Ishikawa (cell line): ENCODE measurements at regions not wholly inside any gene's neighbourhood (a gene's known extent, or its start where the extent isn't known, plus 50 kb on each side); places are given as distances from the start of the nearest gene placed in this dataset.

Source experiments
- CEBPB ChIP-seq: IDR thresholded peaks from 2 replicates; pipeline ENCODE4 v1.6.1; 2012
- CREB1 ChIP-seq: IDR thresholded peaks from 2 replicates; pipeline ENCODE4 v1.6.1; 2012; ENCODE audit warnings: low read depth
- EGR1 ChIP-seq: IDR thresholded peaks from 2 replicates; pipeline ENCODE4 v1.6.1; 2012
- EP300 ChIP-seq: IDR thresholded peaks from 2 replicates; pipeline ENCODE4 v1.6.1; 2012; ENCODE audit warnings: borderline replicate concordance
- FOXM1 ChIP-seq: IDR thresholded peaks from 2 replicates; pipeline ENCODE4 v1.6.1; 2012; ENCODE audit warnings: low read depth, borderline replicate concordance
- NFIC ChIP-seq: IDR thresholded peaks from 2 replicates; pipeline ENCODE4 v1.6.1; 2012
- RAD21 ChIP-seq: IDR thresholded peaks from 2 replicates; pipeline ENCODE4 v1.6.1; 2012; ENCODE audit warnings: low read depth
- TAF1 ChIP-seq: IDR thresholded peaks from 2 replicates; pipeline ENCODE4 v1.6.1; 2012; ENCODE audit warnings: low read depth, mild to moderate bottlenecking
- TCF12 ChIP-seq: IDR thresholded peaks from 2 replicates; pipeline ENCODE4 v1.6.1; 2012; ENCODE audit warnings: low read depth
- TEAD4 ChIP-seq: IDR thresholded peaks from 2 replicates; pipeline ENCODE4 v1.6.1; 2012
- YY1 ChIP-seq: IDR thresholded peaks from 2 replicates; pipeline ENCODE4 v1.6.1; 2012; ENCODE audit warnings: low read depth
- ZBTB7A ChIP-seq: IDR thresholded peaks from 2 replicates; pipeline ENCODE4 v1.6.1; 2012; ENCODE audit warnings: low read depth
- TF ChIP-seq, protein P1 (sequence below): IDR thresholded peaks from 2 replicates; pipeline ENCODE4 v1.6.1; 2012; ENCODE audit warnings: low read depth, mild to moderate bottlenecking
- TF ChIP-seq, protein P2 (sequence below): IDR thresholded peaks from 2 replicates; pipeline ENCODE4 v1.6.1; 2012
- TF ChIP-seq, protein P3 (sequence below): IDR thresholded peaks from 2 replicates; pipeline ENCODE4 v1.6.1; 2012

DNA sequence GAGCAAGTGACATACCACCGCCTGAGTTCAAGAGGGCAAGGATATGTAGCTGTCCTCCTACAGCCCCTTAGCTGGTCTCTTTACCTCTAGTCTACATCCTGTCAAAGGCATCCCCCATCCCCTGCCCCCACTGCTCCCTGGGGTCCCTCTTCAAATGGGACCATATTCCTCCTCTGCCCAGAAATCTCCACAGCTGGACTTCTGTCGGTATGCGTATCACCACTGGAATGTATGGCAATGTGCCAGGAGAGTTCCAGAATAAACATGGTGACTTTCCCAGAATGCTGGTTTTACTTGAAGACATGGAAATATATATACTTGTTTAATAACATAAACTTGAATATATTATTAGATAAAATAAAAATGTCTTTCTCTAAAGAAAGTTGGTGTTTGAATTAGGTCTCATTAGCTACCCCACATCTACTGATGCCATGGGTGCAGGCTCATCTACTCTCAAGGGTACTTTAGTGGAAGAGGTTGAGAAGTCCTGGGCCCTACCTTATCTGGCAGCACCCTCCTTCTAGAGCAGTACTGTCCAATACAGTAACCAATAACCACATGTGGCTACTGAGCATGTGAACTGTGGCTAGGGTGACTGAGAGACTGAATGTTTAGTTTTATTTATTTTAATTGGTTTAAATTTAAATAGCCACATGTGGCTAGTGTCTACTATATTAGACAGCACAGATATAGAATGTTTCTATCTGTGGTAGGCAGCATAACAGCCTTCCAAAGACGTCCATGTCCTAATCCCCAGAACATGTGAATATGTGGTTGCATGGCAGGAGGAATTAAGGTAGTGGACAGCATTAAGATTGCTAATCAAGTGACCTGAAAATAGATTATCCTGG is 181.7 kb upstream of the SLC30A5 start:
- no peak for TF ChIP-seq YY1
- TF ChIP-seq NFIC: peak; percentile 55; the same call in 1 of the 2 replicates
- TF ChIP-seq TEAD4: peak; percentile 65

DNA sequence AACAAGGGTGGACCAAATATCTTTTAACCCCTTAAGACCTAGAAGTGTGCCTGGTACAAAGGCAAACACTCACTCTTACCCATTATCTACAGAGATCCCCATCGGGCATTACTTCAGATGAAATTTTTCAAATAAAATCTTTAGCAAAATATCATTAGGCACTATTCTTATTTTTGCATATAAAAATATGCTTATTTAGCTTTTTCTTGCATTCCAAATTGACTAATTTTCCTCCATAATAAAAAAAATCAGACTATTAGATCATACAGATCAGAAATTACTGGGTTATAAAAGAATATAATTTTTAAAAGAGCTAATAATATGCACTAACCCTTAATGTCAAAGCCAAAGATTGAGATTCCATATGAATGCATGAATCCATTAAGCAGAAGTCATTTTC is 178.7 kb upstream of the SLC30A5 start:
- TF ChIP-seq RAD21 (no peak), YY1 (no peak), CREB1 (no peak), EP300 (no peak), CEBPB (no peak), EGR1 (no peak), NFIC (no peak), TCF12 (no peak), ZBTB7A (no peak), FOXM1 (no peak), TEAD4 (no peak)
- TF ChIP-seq, protein P1, sequence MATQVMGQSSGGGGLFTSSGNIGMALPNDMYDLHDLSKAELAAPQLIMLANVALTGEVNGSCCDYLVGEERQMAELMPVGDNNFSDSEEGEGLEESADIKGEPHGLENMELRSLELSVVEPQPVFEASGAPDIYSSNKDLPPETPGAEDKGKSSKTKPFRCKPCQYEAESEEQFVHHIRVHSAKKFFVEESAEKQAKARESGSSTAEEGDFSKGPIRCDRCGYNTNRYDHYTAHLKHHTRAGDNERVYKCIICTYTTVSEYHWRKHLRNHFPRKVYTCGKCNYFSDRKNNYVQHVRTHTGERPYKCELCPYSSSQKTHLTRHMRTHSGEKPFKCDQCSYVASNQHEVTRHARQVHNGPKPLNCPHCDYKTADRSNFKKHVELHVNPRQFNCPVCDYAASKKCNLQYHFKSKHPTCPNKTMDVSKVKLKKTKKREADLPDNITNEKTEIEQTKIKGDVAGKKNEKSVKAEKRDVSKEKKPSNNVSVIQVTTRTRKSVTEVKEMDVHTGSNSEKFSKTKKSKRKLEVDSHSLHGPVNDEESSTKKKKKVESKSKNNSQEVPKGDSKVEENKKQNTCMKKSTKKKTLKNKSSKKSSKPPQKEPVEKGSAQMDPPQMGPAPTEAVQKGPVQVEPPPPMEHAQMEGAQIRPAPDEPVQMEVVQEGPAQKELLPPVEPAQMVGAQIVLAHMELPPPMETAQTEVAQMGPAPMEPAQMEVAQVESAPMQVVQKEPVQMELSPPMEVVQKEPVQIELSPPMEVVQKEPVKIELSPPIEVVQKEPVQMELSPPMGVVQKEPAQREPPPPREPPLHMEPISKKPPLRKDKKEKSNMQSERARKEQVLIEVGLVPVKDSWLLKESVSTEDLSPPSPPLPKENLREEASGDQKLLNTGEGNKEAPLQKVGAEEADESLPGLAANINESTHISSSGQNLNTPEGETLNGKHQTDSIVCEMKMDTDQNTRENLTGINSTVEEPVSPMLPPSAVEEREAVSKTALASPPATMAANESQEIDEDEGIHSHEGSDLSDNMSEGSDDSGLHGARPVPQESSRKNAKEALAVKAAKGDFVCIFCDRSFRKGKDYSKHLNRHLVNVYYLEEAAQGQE: no peak
- TF ChIP-seq, protein P2, sequence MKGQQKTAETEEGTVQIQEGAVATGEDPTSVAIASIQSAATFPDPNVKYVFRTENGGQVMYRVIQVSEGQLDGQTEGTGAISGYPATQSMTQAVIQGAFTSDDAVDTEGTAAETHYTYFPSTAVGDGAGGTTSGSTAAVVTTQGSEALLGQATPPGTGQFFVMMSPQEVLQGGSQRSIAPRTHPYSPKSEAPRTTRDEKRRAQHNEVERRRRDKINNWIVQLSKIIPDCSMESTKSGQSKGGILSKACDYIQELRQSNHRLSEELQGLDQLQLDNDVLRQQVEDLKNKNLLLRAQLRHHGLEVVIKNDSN: no peak
- TF ChIP-seq, protein P3, sequence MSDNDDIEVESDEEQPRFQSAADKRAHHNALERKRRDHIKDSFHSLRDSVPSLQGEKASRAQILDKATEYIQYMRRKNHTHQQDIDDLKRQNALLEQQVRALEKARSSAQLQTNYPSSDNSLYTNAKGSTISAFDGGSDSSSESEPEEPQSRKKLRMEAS: no peak

DNA sequence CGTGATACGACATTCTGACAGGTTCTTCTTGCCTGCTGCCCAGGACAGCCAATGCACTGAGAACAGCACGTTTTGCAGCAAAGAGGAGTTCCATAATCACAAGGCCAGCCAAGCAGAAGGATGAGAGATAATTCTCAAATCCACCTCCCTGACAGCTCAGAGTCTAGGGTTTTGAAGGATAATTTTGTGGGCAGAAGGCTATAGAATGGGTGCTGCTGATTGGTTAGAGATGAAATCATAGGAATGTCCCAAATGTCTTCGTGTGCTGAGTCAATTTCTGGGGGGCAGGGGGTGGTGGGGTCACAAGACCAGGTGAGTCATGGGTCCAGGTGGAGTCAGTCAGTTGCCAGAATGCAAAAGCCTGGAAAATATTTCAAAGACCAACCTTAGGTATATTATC is 175.5 kb upstream of the SLC30A5 start:
- no peak for TF ChIP-seq NFIC
- TF ChIP-seq TAF1: no peak
- TF ChIP-seq TEAD4: no peak
- TF ChIP-seq CREB1: no peak
- TF ChIP-seq EP300: no peak
- TF ChIP-seq ZBTB7A: no peak
- no peak for TF ChIP-seq FOXM1
- TF ChIP-seq YY1: no peak
- no peak for TF ChIP-seq RAD21
- TF ChIP-seq, protein P1: no peak
- TF ChIP-seq, protein P3: no peak
- no peak for TF ChIP-seq CEBPB
- TF ChIP-seq, protein P2: no peak
- no peak for TF ChIP-seq EGR1
- no peak for TF ChIP-seq TCF12

DNA sequence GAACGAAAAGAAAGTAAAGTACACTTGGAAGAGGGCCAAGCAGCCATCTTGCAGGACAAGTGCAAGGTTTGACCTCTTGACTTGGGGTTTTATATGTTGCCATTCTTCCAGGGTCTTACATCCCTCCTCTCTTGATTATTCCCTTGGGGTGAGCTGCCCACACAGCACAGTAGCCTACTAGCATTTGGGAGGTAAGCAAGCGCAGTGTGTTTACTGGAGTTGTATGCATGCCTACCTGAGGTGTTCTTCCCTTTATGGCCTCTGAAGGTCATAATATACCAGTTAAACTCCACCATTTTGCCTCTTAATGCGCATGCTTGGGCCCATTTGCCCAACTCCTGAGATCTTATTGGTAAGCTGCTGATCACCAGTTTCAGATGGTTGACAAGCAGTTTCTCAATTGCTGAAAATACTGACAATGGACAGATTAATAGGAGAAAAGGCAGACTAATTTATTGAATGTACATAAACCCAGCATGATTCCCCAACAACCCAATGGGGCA is 173.8 kb upstream of the SLC30A5 start:
- no peak for TF ChIP-seq TAF1
- TF ChIP-seq ZBTB7A: no peak
- no peak for TF ChIP-seq NFIC
- TF ChIP-seq CREB1: no peak
- no peak for TF ChIP-seq FOXM1
- no peak for TF ChIP-seq TEAD4
- TF ChIP-seq RAD21: no peak
- TF ChIP-seq, protein P2: no peak
- TF ChIP-seq EP300: no peak
- no peak for TF ChIP-seq EGR1
- TF ChIP-seq, protein P1: no peak
- no peak for TF ChIP-seq YY1
- no peak for TF ChIP-seq CEBPB
- no peak for TF ChIP-seq TCF12
